Stimulated activated naive B cell treated with anti-CD40 and anti-IgM and Interleukin-4, amounts not matched to agents 10 μg/mL and 1 μg/mL and 100 μg/mL, for 72 hours (primary cell): ENCODE measurements at regions not wholly inside any gene's neighbourhood (a gene's known extent, or its start where the extent isn't known, plus 50 kb on each side); places are given as distances from the start of the nearest gene placed in this dataset.
"Not testable (repeated sequence)": the region's sequence is repeated elsewhere in the genome, so short reads cannot be mapped to it uniquely, and the experiment has no call there.

Experiments
- ATAC-seq, 2 donors: fragments of 150-1000 bp; cut with Tn5 transposase; replicated peaks; 2 replicates each; pipeline ENCODE4 v1.10.0; 2021; ENCODE audit warnings: moderate library complexity in 1 of 2
- DNase-seq: peaks from one replicate; pipeline ENCODE4 v3.0.0; 2021
- H3K27ac Mint-ChIP-seq: one replicate; pipeline ENCODE4 v1.8.0; 2022; ENCODE audit warnings: mild to moderate bottlenecking, mixed read lengths
- H3K27me3 Mint-ChIP-seq, 2 donors: one replicate each; pipeline ENCODE4 v1.8.0; 2022; ENCODE audit warnings: mixed read lengths in 2 of 2
- H3K36me3 Mint-ChIP-seq, 2 donors: one replicate each; pipeline ENCODE4 v1.8.0; 2022; ENCODE audit warnings: mixed read lengths in 2 of 2, mild to moderate bottlenecking in 1 of 2
- H3K4me1 Mint-ChIP-seq, 2 donors: one replicate each; pipeline ENCODE4 v1.8.0; 2022; ENCODE audit warnings: mixed read lengths in 2 of 2, mild to moderate bottlenecking in 1 of 2
- H3K4me3 Mint-ChIP-seq, 2 donors: one replicate each; pipeline ENCODE4 v1.8.0; 2022; ENCODE audit warnings: mild to moderate bottlenecking in 2 of 2, mixed read lengths in 2 of 2, moderate library complexity in 1 of 2
- H3K9me3 Mint-ChIP-seq, 2 donors: one replicate each; pipeline ENCODE4 v1.8.0; 2022; ENCODE audit warnings: mixed read lengths in 2 of 2, mild to moderate bottlenecking in 1 of 2

- Mint-ChIP-seq H3K27me3 (no peaks in the 10 kb centered on the region), H3K9me3 (no peaks in the 10 kb centered on the region), H3K27ac (peak overlapping the region; percentile 9), H3K36me3 (no peaks in the 10 kb centered on the region), H3K4me3 (peak overlapping the region in 1 of 2 donors; percentile 37), H3K4me1 (peaks cover 2 to 6% of the 10 kb centered on the region in 2 donors)
- ATAC-seq (no peak), DNase-seq (no peak)
Observed at GRCh38 chr4:43496188-43496587, 603.7 kb downstream of the GRXCR1 start.

- peaks cover 2 to 6% of the 10 kb centered on the region in 2 donors for H3K4me1 Mint-ChIP-seq
- DNase-seq (no peak), ATAC-seq (no peak)
- H3K9me3 Mint-ChIP-seq = no peaks in the 10 kb centered on the region
- H3K36me3 Mint-ChIP-seq = no peaks in the 10 kb centered on the region
- peak overlapping the region; percentile 9 for H3K27ac Mint-ChIP-seq
- no peak overlapping the region for H3K4me3 Mint-ChIP-seq
- no peaks in the 10 kb centered on the region for H3K27me3 Mint-ChIP-seq
Observed at GRCh38 chr4:43496602-43497001, 604.1 kb downstream of the GRXCR1 start.

- H3K27ac Mint-ChIP-seq, H3K9me3 Mint-ChIP-seq, H3K27me3 Mint-ChIP-seq, H3K4me3 Mint-ChIP-seq, H3K36me3 Mint-ChIP-seq, H3K4me1 Mint-ChIP-seq, DNase-seq, ATAC-seq: not testable (repeated sequence)
Observed at GRCh38 chr4:43505823-43506222, 613.3 kb downstream of the GRXCR1 start.

DNA sequence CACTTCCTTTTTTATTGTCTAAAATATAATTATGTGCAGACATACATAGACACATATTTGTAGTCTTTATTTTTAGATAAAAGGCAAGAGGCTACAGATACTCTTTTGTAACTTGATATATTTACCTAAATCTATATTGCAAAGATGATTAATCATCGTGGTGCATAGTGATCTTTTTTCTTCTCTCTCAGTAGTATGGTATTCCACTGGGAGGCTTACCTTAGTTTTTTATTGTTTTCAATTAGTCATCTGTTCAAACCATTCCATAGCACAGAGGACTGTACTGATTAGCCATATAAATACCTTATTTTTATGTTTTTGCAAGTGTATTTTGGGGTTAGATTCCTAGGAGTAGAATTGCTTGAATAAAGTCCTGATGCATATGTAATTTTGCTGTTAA is 619.7 kb downstream of the GRXCR1 start:
- no peak overlapping the region for H3K4me3 Mint-ChIP-seq
- H3K27me3 Mint-ChIP-seq = no peaks in the 10 kb centered on the region
- DNase-seq (no peak), ATAC-seq (no peak)
- H3K36me3 Mint-ChIP-seq = no peaks in the 10 kb centered on the region
- H3K9me3 Mint-ChIP-seq = peaks cover 6 to 7% of the 10 kb centered on the region in 2 donors
- H3K27ac Mint-ChIP-seq = no peak overlapping the region
- no peaks in the 10 kb centered on the region for H3K4me1 Mint-ChIP-seq

DNA sequence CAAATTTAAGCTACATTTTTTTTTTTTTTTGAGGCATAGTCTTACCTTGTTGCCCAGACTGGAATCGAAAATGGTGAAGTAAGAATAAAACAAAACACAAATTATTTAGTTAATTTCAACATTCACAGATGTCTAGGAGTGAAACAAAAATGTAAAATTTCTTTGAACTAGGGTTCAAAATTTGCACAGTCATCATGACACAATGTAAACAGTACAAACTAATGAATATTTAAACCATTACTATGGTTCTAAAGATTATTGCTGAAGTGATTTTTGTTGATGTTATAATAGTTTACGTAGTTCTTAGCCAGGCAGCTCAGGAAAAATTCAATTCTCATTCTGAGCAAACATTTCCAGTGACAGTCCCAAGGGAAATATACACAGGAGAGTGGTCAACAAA is 633.1 kb downstream of the GRXCR1 start:
- no peak for ATAC-seq

DNA sequence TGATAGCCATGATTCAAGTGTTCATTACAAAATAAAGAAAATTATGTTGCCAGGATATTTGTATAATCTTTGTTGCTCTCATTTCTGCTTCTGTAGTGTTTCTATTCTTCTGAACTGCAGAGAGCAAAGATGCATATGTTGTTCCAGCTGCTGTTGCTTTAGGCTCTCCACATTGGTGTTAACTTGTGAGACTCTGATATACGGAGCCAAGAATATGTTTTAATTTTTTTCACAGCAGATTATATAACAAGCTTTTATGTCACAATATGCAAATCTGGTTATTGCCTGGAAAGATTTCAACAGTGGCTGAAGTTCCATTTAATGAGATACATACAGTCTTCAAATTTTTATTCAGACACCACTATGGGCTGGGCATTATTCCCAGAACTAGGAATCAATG is 655.0 kb downstream of the GRXCR1 start:
- no peaks in the 10 kb centered on the region for H3K27me3 Mint-ChIP-seq
- ATAC-seq (no peak), DNase-seq (no peak)
- H3K4me3 Mint-ChIP-seq = no peak overlapping the region
- peaks cover 5 to 9% of the 10 kb centered on the region in 2 donors for H3K9me3 Mint-ChIP-seq
- H3K27ac Mint-ChIP-seq = no peak overlapping the region
- no peaks in the 10 kb centered on the region for H3K4me1 Mint-ChIP-seq
- H3K36me3 Mint-ChIP-seq = no peaks in the 10 kb centered on the region

More for the DNA sequence above, 633.1 kb downstream of the GRXCR1 start:
- Mint-ChIP-seq H3K4me1 (no peaks in the 10 kb centered on the region), H3K9me3 (no peaks in the 10 kb centered on the region), H3K27me3 (no peaks in the 10 kb centered on the region), H3K27ac (no peak overlapping the region), H3K4me3 (no peak overlapping the region), H3K36me3 (no peaks in the 10 kb centered on the region)
- DNase-seq = no peak

- Mint-ChIP-seq H3K9me3 (peaks cover 22 to 27% of the 10 kb centered on the region in 2 donors), H3K4me1 (no peaks in the 10 kb centered on the region), H3K27ac (no peak overlapping the region), H3K36me3 (peaks cover 0 to 3% of the 10 kb centered on the region in 2 donors), H3K4me3 (no peak overlapping the region), H3K27me3 (no peaks in the 10 kb centered on the region)
- no peak for DNase-seq
- ATAC-seq = no peak
Observed at GRCh38 chr4:43550981-43551627, 658.6 kb downstream of the GRXCR1 start.

- no peak overlapping the region for H3K27ac Mint-ChIP-seq
- H3K4me3 Mint-ChIP-seq = no peak overlapping the region
- ATAC-seq (peak; percentile 52 to 62), DNase-seq (no peak)
- H3K4me1 Mint-ChIP-seq = peaks cover 2 to 8% of the 10 kb centered on the region in 2 donors
- peaks cover 18 to 24% of the 10 kb centered on the region in 2 donors for H3K9me3 Mint-ChIP-seq
- peaks cover 0 to 3% of the 10 kb centered on the region in 2 donors for H3K36me3 Mint-ChIP-seq
- H3K27me3 Mint-ChIP-seq = no peaks in the 10 kb centered on the region
Observed at GRCh38 chr4:43556262-43556661, 663.7 kb downstream of the GRXCR1 start.

- Mint-ChIP-seq H3K27me3 (no peaks in the 10 kb centered on the region), H3K4me1 (peaks cover 2 to 8% of the 10 kb centered on the region in 2 donors), H3K27ac (no peak overlapping the region)
Observed at GRCh38 chr4:43560047-43560446, 667.5 kb downstream of the GRXCR1 start.

DNA sequence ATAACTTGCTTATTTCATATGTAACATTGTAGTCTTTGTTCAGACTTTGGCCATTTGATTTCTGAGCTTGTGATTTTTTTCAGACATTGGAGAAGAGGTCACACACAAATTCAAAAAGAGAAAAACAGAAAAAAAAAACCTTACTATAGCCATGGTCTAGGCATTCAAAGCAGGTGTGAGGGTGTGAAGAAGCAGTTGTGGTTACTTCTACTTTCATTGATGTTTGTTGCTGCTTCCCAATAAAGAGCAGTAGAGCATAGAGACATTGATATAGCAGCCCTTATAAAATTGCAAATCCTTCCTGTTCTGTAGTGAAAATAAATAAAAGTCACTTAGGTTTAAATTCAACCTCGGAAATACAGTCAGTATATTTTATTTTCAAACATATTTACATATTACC is 671.6 kb downstream of the GRXCR1 start:
- no peak overlapping the region for H3K4me3 Mint-ChIP-seq
- no peaks in the 10 kb centered on the region for H3K27me3 Mint-ChIP-seq
- H3K9me3 Mint-ChIP-seq = no peaks in the 10 kb centered on the region
- H3K4me1 Mint-ChIP-seq = peaks cover 0 to 2% of the 10 kb centered on the region in 2 donors
- ATAC-seq = peak; percentile 41 to 60
- no peak for DNase-seq
- no peak overlapping the region for H3K27ac Mint-ChIP-seq
- no peaks in the 10 kb centered on the region for H3K36me3 Mint-ChIP-seq

More at GRCh38 chr4:43560047-43560446, 667.5 kb downstream of the GRXCR1 start:
- no peak for DNase-seq
- peak; percentile 46 to 48 for ATAC-seq
- peaks cover 0 to 6% of the 10 kb centered on the region in 2 donors for H3K9me3 Mint-ChIP-seq
- no peaks in the 10 kb centered on the region for H3K36me3 Mint-ChIP-seq
- H3K4me3 Mint-ChIP-seq = no peak overlapping the region

DNA sequence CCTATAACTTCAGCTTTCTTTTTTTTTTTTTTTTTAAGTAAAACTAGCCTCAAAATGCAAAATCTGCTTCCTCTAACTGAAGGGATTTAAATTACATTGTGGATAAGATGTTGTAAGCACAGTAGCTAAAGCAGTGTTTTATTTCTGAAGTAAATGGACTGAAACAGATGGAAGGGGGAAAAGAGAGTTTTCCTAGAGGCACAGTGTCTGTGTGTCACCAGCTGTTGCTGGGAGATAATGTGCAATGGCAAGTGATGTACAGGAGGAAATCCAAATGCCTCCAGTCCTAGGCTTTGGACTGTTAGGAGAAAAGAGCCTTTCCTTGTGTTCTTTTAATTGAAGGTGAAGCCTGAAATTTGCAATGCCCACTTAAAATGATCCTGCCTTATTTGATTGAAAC is 672.1 kb downstream of the GRXCR1 start:
- ATAC-seq = no peak

DNA sequence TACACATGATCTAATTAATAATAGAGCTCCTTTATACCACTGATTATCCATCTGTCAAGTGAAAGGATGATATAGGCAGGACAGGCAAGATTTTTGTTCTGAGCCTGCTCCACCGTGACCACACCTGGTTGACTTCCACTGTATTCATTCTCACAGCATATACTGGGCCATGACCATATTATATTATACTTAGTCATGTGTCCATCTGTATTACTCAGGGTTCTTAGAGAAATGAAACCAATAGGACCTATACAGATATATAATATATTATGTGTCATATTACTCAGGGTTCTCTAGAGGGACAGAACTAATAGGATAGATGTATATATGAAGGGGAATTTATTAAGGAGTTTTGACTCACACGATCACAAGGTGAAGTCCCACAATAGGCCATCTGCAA is 675.1 kb downstream of the GRXCR1 start:
- no peak overlapping the region for H3K4me3 Mint-ChIP-seq
- no peaks in the 10 kb centered on the region for H3K4me1 Mint-ChIP-seq
- no peak overlapping the region for H3K27ac Mint-ChIP-seq
- H3K9me3 Mint-ChIP-seq = no peaks in the 10 kb centered on the region
- ATAC-seq = peak; percentile 42 to 68
- H3K36me3 Mint-ChIP-seq = no peaks in the 10 kb centered on the region
- no peak for DNase-seq
- no peaks in the 10 kb centered on the region for H3K27me3 Mint-ChIP-seq

More for the DNA sequence above, 672.1 kb downstream of the GRXCR1 start:
- H3K4me3 Mint-ChIP-seq = no peak overlapping the region
- no peak overlapping the region for H3K27ac Mint-ChIP-seq
- no peaks in the 10 kb centered on the region for H3K9me3 Mint-ChIP-seq
- no peaks in the 10 kb centered on the region for H3K36me3 Mint-ChIP-seq
- H3K4me1 Mint-ChIP-seq = peaks cover 0 to 2% of the 10 kb centered on the region in 2 donors
- no peaks in the 10 kb centered on the region for H3K27me3 Mint-ChIP-seq
- no peak for DNase-seq

DNA sequence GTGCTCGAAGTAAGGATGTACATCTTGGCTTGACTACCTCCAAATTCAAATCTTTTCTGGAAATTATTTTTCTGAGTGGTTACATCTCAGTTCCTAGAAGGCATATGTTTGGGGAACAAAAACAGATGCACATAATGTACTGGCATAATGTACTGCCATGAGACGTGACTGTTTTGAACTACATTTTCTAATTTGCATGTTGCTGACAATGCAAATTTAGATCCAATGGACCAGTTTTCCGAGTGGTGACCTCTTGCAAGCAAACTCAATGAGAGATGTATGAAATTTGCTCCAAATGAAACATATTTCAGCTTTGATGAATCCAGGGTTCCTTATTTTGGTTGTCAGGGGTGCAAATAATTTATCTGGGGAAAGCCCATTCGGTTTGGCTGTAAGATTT is 694.3 kb downstream of the GRXCR1 start:
- Mint-ChIP-seq H3K4me3 (no peak overlapping the region), H3K9me3 (peaks cover 0 to 3% of the 10 kb centered on the region in 2 donors), H3K27ac (no peak overlapping the region), H3K36me3 (no peaks in the 10 kb centered on the region), H3K27me3 (no peaks in the 10 kb centered on the region), H3K4me1 (peaks cover 0 to 2% of the 10 kb centered on the region in 2 donors)
- ATAC-seq = no peak
- DNase-seq = no peak

DNA sequence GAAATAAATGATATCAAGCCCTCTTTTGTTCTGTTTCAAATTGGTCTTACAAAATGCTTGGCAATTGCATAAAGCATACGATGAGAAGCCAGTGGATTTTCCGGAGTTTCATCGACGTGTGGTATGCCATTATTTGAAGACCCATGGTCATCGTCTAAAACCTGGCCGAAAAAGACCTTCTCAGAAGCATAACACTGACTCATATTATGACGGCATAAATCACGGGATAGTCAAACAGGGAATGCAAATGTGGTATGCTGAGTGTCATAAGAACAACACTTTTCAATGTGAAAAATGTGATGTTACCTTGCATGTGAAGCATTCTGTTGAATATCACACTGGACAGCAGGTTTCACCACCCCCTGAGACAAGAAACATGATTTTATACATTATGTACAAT is 695.2 kb downstream of the GRXCR1 start:
- Mint-ChIP-seq H3K4me1 (peaks cover 0 to 2% of the 10 kb centered on the region in 2 donors), H3K27me3 (no peaks in the 10 kb centered on the region), H3K9me3 (peaks cover 0 to 3% of the 10 kb centered on the region in 2 donors), H3K27ac (no peak overlapping the region), H3K36me3 (no peaks in the 10 kb centered on the region), H3K4me3 (no peak overlapping the region)
- ATAC-seq (no peak), DNase-seq (no peak)

- H3K9me3 Mint-ChIP-seq = peaks cover 0 to 2% of the 10 kb centered on the region in 2 donors
- DNase-seq (no peak), ATAC-seq (peak; percentile 50 to 58)
- no peak overlapping the region for H3K4me3 Mint-ChIP-seq
- no peaks in the 10 kb centered on the region for H3K36me3 Mint-ChIP-seq
- no peak overlapping the region for H3K27ac Mint-ChIP-seq
- no peaks in the 10 kb centered on the region for H3K27me3 Mint-ChIP-seq
- H3K4me1 Mint-ChIP-seq = peaks cover 16 to 22% of the 10 kb centered on the region in 2 donors
Observed at GRCh38 chr4:43607400-43607799, 714.9 kb downstream of the GRXCR1 start.
